ENCODE measurements at regions not wholly inside any gene's neighbourhood (a gene's known extent, or its start where the extent isn't known, plus 50 kb on each side); places are given as distances from the start of the nearest gene placed in this dataset.

GRCh38 chr17:52732841-52733240, 574.3 kb upstream of the CA10 start:
- no peak for TF ChIP-seq CTCF (IDR thresholded peaks at IDR 0.05)
- no peak for TF ChIP-seq POLR2A (IDR thresholded peaks at IDR 0.05)
- H3K4me3 ChIP-seq (replicated peaks in 1 of 3): no peak overlapping the region
- H3K4me1 ChIP-seq: no peaks in the 10 kb centered on the region
- no peak overlapping the region for H3K27ac ChIP-seq
- H3K36me3 ChIP-seq: no peaks in the 10 kb centered on the region
- intact Hi-C loops (cut with DNase I): no loop called here
- DNase-seq: no peak
- 63 to 68% methylated on average over 1 of the region's 1 CpG for WGBS, 2 donors
- H3K27me3 ChIP-seq: no peaks in the 10 kb centered on the region
- H3K9me3 ChIP-seq: no peaks in the 10 kb centered on the region

GRCh38 chr17:52724578-52724977, 566.1 kb upstream of the CA10 start:
- intact Hi-C loops (cut with DNase I): no loop called here
- 36 to 58% methylated on average over 3 of the region's 3 CpGs for WGBS, 2 donors
- TF ChIP-seq CTCF (IDR thresholded peaks at IDR 0.05) (no peak), POLR2A (IDR thresholded peaks at IDR 0.05) (no peak)
- DNase-seq: no peak
- no peaks in the 10 kb centered on the region for H3K9me3 ChIP-seq
- H3K36me3 ChIP-seq: no peaks in the 10 kb centered on the region
- no peaks in the 10 kb centered on the region for H3K27me3 ChIP-seq
- H3K27ac ChIP-seq: no peak overlapping the region
- H3K4me1 ChIP-seq: no peaks in the 10 kb centered on the region
- H3K4me3 ChIP-seq (replicated peaks in 1 of 3): no peak overlapping the region

- H3K9me3 ChIP-seq: no peaks in the 10 kb centered on the region
- TF ChIP-seq POLR2A (IDR thresholded peaks at IDR 0.05) (no peak), CTCF (IDR thresholded peaks at IDR 0.05) (no peak)
- intact Hi-C loops (cut with DNase I): no loop called here
- WGBS, 2 donors: 67 to 78% methylated on average over 1 of the region's 1 CpG
- no peaks in the 10 kb centered on the region for H3K36me3 ChIP-seq
- DNase-seq: no peak
- no peaks in the 10 kb centered on the region for H3K4me1 ChIP-seq
- no peaks in the 10 kb centered on the region for H3K27me3 ChIP-seq
- H3K27ac ChIP-seq: no peak overlapping the region
- no peak overlapping the region for H3K4me3 ChIP-seq (replicated peaks in 1 of 3)
Observed at GRCh38 chr17:52721910-52722309, 563.4 kb upstream of the CA10 start.

- DNase-seq: no peak
- Histone ChIP-seq H3K36me3 (no peaks in the 10 kb centered on the region), H3K27ac (no peak overlapping the region), H3K4me3 (replicated peaks in 1 of 3) (no peak overlapping the region), H3K9me3 (no peaks in the 10 kb centered on the region), H3K27me3 (no peaks in the 10 kb centered on the region), H3K4me1 (no peaks in the 10 kb centered on the region)
- intact Hi-C loops (cut with DNase I): no loop called here
- WGBS, 2 donors: 14 to 40% methylated on average over 1 of the region's 1 CpG
- TF ChIP-seq POLR2A (IDR thresholded peaks at IDR 0.05): no peak
- TF ChIP-seq CTCF (IDR thresholded peaks at IDR 0.05): no peak
Observed at GRCh38 chr17:52710363-52710901, 551.9 kb upstream of the CA10 start.

- H3K36me3 ChIP-seq: no peaks in the 10 kb centered on the region
- no peaks in the 10 kb centered on the region for H3K4me1 ChIP-seq
- no peak for DNase-seq
- TF ChIP-seq CTCF (IDR thresholded peaks at IDR 0.05) (no peak), POLR2A (IDR thresholded peaks at IDR 0.05) (no peak)
- H3K27ac ChIP-seq: no peak overlapping the region
- 88 to 89% methylated on average over 1 of the region's 3 CpGs for WGBS, 2 donors
- intact Hi-C loops (cut with DNase I): no loop called here
- no peak overlapping the region for H3K4me3 ChIP-seq (replicated peaks in 1 of 3)
- no peaks in the 10 kb centered on the region for H3K9me3 ChIP-seq
- no peaks in the 10 kb centered on the region for H3K27me3 ChIP-seq
Observed at GRCh38 chr17:52709724-52710123, 551.2 kb upstream of the CA10 start.

Data from thyroid gland (tissue), 4 donors.